GM12891 (cell line): ENCODE measurements at regions not wholly inside any gene's neighbourhood (a gene's known extent, or its start where the extent isn't known, plus 50 kb on each side); places are given as distances from the start of the nearest gene placed in this dataset.

Source experiments
- POLR2A ChIP-seq: IDR thresholded peaks from 2 replicates; pipeline ENCODE4 v1.6.1; 2011; ENCODE audit warnings: low read depth, low read length, control low read depth
- POU2F2 ChIP-seq: IDR thresholded peaks from 2 replicates; pipeline ENCODE4 v1.6.1; 2011; ENCODE audit warnings: low read depth, mild to moderate bottlenecking, control low read depth, low read length, moderate library complexity
- SPI1 ChIP-seq: IDR thresholded peaks from 2 replicates; pipeline ENCODE4 v1.6.1; 2011; ENCODE audit warnings: low read depth, low read length, control low read depth

DNA sequence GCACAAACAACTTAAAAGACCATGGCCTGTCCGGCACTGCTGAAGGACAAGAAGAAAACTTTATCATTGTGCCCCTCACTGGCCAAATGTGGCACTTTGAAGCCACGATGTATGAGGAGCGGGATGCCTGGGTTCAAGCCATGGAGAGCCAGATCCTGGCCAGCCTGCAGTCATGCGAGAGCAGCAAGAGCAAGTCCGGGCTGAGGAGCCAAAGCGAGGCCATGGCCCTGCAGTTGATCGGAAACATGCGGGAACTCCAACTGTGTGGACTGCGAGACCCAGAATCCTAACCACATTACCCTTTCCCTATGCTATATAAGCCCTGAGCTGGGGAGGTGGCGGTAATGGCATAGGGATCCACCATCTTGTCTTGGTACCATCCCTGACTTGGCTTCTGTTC is 497.9 kb downstream of the ANXA1 start:
- no peak for TF ChIP-seq SPI1
- no peak for TF ChIP-seq POU2F2
- no peak for TF ChIP-seq POLR2A
